ENCODE measurements at regions not wholly inside any gene's neighbourhood (a gene's known extent, or its start where the extent isn't known, plus 50 kb on each side); places are given as distances from the start of the nearest gene placed in this dataset.

GRCh38 chrX:151854726-151855495 lies 57.8 kb upstream of the MAGEA4 start:
- H3K4me1 ChIP-seq (ENCODE audit: insufficient read depth), result no peaks in the 10 kb centered on the region
- WGBS, result 58% methylated on average over 4 of the region's 4 CpGs
- H3K27ac ChIP-seq (ENCODE audit: low read depth), result no peak overlapping the region
- H3K36me3 ChIP-seq (ENCODE audit: insufficient read depth), result no peaks in the 10 kb centered on the region
- no peak for DNase-seq (ENCODE audit: extremely low spot score)
- no peak overlapping the region for H3K4me3 ChIP-seq (ENCODE audit: low read depth, low read length)

- 93% methylated on average over 1 of the region's 1 CpG for WGBS
- Histone ChIP-seq H3K27ac (ENCODE audit: low read depth) (no peak overlapping the region), H3K4me3 (ENCODE audit: low read depth, low read length) (no peak overlapping the region), H3K36me3 (ENCODE audit: insufficient read depth) (no peaks in the 10 kb centered on the region), H3K4me1 (ENCODE audit: insufficient read depth) (no peaks in the 10 kb centered on the region)
- no peak for DNase-seq (ENCODE audit: extremely low spot score)
Observed at GRCh38 chrX:151859481-151859880, 53.2 kb upstream of the MAGEA4 start.

GRCh38 chrX:151860827-151861226 lies 51.9 kb upstream of the MAGEA4 start:
- 89% methylated on average over 4 of the region's 4 CpGs for WGBS
- Histone ChIP-seq H3K4me3 (ENCODE audit: low read depth, low read length) (no peak overlapping the region), H3K36me3 (ENCODE audit: insufficient read depth) (no peaks in the 10 kb centered on the region), H3K27ac (ENCODE audit: low read depth) (no peak overlapping the region), H3K4me1 (ENCODE audit: insufficient read depth) (no peaks in the 10 kb centered on the region)
- no peak for DNase-seq (ENCODE audit: extremely low spot score)
